ENCODE measurements at regions not wholly inside any gene's neighbourhood (a gene's known extent, or its start where the extent isn't known, plus 50 kb on each side); places are given as distances from the start of the nearest gene placed in this dataset.

- TF ChIP-seq, protein P1, sequence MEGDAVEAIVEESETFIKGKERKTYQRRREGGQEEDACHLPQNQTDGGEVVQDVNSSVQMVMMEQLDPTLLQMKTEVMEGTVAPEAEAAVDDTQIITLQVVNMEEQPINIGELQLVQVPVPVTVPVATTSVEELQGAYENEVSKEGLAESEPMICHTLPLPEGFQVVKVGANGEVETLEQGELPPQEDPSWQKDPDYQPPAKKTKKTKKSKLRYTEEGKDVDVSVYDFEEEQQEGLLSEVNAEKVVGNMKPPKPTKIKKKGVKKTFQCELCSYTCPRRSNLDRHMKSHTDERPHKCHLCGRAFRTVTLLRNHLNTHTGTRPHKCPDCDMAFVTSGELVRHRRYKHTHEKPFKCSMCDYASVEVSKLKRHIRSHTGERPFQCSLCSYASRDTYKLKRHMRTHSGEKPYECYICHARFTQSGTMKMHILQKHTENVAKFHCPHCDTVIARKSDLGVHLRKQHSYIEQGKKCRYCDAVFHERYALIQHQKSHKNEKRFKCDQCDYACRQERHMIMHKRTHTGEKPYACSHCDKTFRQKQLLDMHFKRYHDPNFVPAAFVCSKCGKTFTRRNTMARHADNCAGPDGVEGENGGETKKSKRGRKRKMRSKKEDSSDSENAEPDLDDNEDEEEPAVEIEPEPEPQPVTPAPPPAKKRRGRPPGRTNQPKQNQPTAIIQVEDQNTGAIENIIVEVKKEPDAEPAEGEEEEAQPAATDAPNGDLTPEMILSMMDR (IDR thresholded peaks at IDR 0.05; ENCODE audit: low read depth, low read length, missing control alignments): no peak
- in situ Hi-C loops (cut with HindIII; ENCODE audit: low pct_ligation_motif_present, low sequenced_read_pairs): no loop called here
- H3K4me3 ChIP-seq (ENCODE audit: low read depth, low read length): no peak overlapping the region
- H3K27ac ChIP-seq: no peak overlapping the region
- no peaks in the 10 kb centered on the region for H3K36me3 ChIP-seq (replicated peaks)
- H3K27me3 ChIP-seq (replicated peaks): no peaks in the 10 kb centered on the region
- DNase-seq: no peak
Measured at GRCh38 chr6:169387809-169388383, 134.2 kb upstream of the THBS2 start.

DNA sequence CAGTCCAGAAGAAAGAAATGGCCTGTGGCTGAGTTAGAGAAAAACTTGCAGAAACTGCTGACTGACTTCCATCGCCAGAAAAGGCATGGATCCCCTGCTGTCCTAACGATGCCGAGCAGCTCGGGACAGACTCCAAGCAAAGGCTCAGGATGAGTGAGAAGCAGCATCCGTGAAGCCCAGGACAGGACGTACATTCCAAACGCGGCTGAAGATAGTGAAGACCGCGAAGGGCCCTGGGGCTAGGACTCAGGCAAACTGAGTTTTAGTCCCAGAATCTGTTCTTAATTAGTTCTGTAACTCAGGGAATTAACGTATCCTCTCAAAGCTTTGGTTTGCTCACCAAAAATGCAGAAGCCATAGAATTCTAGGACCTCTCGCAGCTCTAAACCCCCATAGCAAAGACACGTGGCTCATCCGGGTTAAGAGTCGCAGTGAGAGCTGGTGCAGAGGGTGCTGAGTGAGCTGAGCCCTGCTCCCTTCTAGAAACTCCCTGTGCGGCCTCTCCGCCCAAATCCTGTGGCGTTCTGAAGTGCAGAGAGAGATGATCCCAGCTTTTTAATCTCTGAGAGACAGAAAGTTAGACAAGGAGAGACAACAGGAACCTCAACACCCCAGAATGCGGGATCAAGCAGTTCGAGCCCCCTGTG, 132.9 kb upstream of the THBS2 start:
- H3K27me3 ChIP-seq (replicated peaks): no peaks in the 10 kb centered on the region
- no peaks in the 10 kb centered on the region for H3K36me3 ChIP-seq (replicated peaks)
- peak; percentile 47 for DNase-seq
- in situ Hi-C loops (cut with HindIII; ENCODE audit: low pct_ligation_motif_present, low sequenced_read_pairs): no loop called here
- TF ChIP-seq, protein P1 (IDR thresholded peaks at IDR 0.05; ENCODE audit: low read depth, low read length, missing control alignments): peak; percentile 5
- H3K4me3 ChIP-seq (ENCODE audit: low read depth, low read length): no peak overlapping the region
- no peak overlapping the region for H3K27ac ChIP-seq

DNA sequence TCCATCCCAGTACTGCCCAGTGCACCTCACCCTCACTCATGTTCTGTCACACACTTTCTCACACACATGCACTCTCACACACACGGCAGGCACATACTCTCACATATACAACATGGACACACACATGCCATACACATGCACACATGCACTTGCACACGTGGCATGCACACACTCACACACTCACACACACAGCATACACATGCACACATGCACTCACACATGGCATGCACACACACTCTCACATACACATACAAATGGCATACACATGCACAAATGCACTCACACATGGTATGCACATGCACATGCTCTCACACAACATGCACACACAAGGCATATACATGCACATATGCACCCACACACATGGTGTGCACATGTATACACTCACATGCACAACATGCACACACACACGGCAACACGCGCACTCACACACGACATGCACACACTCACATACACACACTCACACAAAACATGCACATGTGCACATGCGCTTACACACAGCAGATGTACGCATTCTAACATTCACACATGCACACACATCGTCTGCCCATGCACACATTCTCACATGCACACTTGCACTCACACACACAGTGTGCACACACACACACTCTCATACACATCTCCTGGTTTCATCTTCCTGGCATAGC, 131.7 kb upstream of the THBS2 start:
- no peak overlapping the region for H3K27ac ChIP-seq
- H3K36me3 ChIP-seq (replicated peaks): no peaks in the 10 kb centered on the region
- in situ Hi-C loops (cut with HindIII; ENCODE audit: low pct_ligation_motif_present, low sequenced_read_pairs): no loop called here
- H3K27me3 ChIP-seq (replicated peaks): no peaks in the 10 kb centered on the region
- no peak overlapping the region for H3K4me3 ChIP-seq (ENCODE audit: low read depth, low read length)
- no peak for DNase-seq
- TF ChIP-seq, protein P1 (IDR thresholded peaks at IDR 0.05; ENCODE audit: low read depth, low read length, missing control alignments): no peak

GRCh38 chr6:169384291-169384690, 130.6 kb upstream of the THBS2 start:
- Histone ChIP-seq H3K4me3 (ENCODE audit: low read depth, low read length) (no peak overlapping the region), H3K36me3 (replicated peaks) (no peaks in the 10 kb centered on the region), H3K27me3 (replicated peaks) (no peaks in the 10 kb centered on the region), H3K27ac (no peak overlapping the region)
- no peak for DNase-seq
- TF ChIP-seq, protein P1 (IDR thresholded peaks at IDR 0.05; ENCODE audit: low read depth, low read length, missing control alignments): no peak
- in situ Hi-C loops (cut with HindIII; ENCODE audit: low pct_ligation_motif_present, low sequenced_read_pairs): no loop called here

DNA sequence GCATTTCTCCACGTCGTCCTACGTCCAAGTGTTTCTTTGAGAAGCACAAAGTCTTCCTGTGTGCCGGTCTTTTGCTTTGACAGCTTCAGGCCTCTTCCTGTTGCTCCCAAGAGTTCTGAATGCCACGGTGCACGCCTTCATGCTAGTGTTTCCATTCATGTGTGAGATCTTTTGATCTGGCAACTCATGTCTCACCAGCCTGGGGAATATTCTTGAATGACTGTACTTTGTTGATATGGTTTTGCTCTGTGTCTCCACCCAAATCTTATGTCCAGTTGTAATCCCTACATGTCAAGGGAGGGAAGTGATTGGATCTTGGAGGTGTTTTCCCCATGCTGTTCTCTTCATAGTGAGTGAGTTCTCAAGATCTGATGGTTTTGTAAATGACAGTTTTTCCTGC, 129.6 kb upstream of the THBS2 start:
- in situ Hi-C loops (cut with HindIII; ENCODE audit: low pct_ligation_motif_present, low sequenced_read_pairs): no loop called here
- TF ChIP-seq, protein P1 (IDR thresholded peaks at IDR 0.05; ENCODE audit: low read depth, low read length, missing control alignments): no peak

More for the DNA sequence above, 129.6 kb upstream of the THBS2 start:
- Histone ChIP-seq H3K27me3 (replicated peaks) (no peaks in the 10 kb centered on the region), H3K27ac (no peak overlapping the region), H3K36me3 (replicated peaks) (no peaks in the 10 kb centered on the region), H3K4me3 (ENCODE audit: low read depth, low read length) (no peak overlapping the region)
- no peak for DNase-seq

Measured in brain microvascular endothelial cell (primary cell).